Stomach (tissue), 8 donors: ENCODE measurements at regions not wholly inside any gene's neighbourhood (a gene's known extent, or its start where the extent isn't known, plus 50 kb on each side); places are given as distances from the start of the nearest gene placed in this dataset.

Experiments
- DNase-seq, 2 donors: peaks; one replicate each; pipeline versions ENCODE4 v3.0.0 to v3.0.0-alpha.2; 2013 to 2019
- H3K27ac ChIP-seq, 5 donors: fragments of 200-600 bp in 4 of 5; sonication (generic) in 4 of 5; one replicate each; pipeline ENCODE4 v1.5.1; 2013 to 2019; ENCODE audit warnings: mild to moderate bottlenecking in 1 of 5, moderate library complexity in 1 of 5
- H3K27me3 ChIP-seq, 3 donors: fragments of 200-600 bp; sonication (generic); one replicate each; pipeline ENCODE4 v1.5.1; 2017 to 2019; ENCODE audit warnings: mixed run types in 1 of 3
- H3K36me3 ChIP-seq, 4 donors: fragments of 200-600 bp; sonication (generic); 1 replicate in 3 of 4; 2 replicates in 1 of 4; pipeline ENCODE4 v1.5.1; 2016 to 2019
- H3K4me1 ChIP-seq, 4 donors: fragments of 200-600 bp; sonication (generic); one replicate each; pipeline ENCODE4 v1.5.1; 2016 to 2019
- H3K4me3 ChIP-seq, 4 donors: fragments of 200-600 bp; sonication (generic) in 3 of 4; one replicate each; pipeline ENCODE4 v1.5.1; 2016 to 2019; ENCODE audit warnings: mild to moderate bottlenecking in 1 of 4
- H3K9me3 ChIP-seq, 4 donors: fragments of 200-600 bp; sonication (generic); one replicate each; pipeline ENCODE4 v1.5.1; 2016 to 2019
- EP300 ChIP-seq: sonication (generic); formaldehyde crosslinking; IDR thresholded peaks from one replicate; pipeline ENCODE4 v1.6.1; 2017; ENCODE audit warnings: antibody characterized with exemption
- POLR2A ChIP-seq, 4 donors: fragments of 450-650 bp; IDR thresholded peaks; one replicate each; pipeline ENCODE4 v1.6.1; 2016; ENCODE audit warnings: antibody characterized with exemption in 4 of 4, control low read depth in 2 of 4, mild to moderate bottlenecking in 1 of 4, moderate library complexity in 1 of 4
- POLR2AphosphoS5 ChIP-seq, 3 donors: sonication (generic); formaldehyde crosslinking; IDR thresholded peaks; one replicate each; pipeline ENCODE4 v1.6.1; 2016; ENCODE audit warnings: antibody characterized with exemption in 3 of 3
- WGBS, 5 donors: extraction: QIAGEN DNeasy Blood & Tissue Kit in 3 of 5; methylation state at CpG; one replicate each; pipeline versions ENCODE4 v1.1.5 to v1.1.7; 2013 to 2018; 5-methylcytosine and 5-hydroxymethylcytosine counted together
- intact Hi-C: fragments of 100-400 bp; cut with DNase I; formaldehyde crosslinking; loops from one replicate; pipeline ENCODE4 v1.15.1; 2023; ENCODE audit warnings: low total_unique reads
- TF ChIP-seq, protein P1 (sequence below), 7 experiments: fragments of 450-650 bp in 4 of 7; fragments of 200-600 bp in 3 of 7; sonication (generic) in 3 of 7; IDR thresholded peaks; one replicate each; pipeline ENCODE4 v1.5.1; 2016 to 2019; ENCODE audit warnings: antibody characterized with exemption in 7 of 7, control low read depth in 2 of 7, mild to moderate bottlenecking in 1 of 7
- donor health status: healthy with polysubstance abuse.
- donor health status: Bipolar disorder and iron deficiency.
- donor health status: healthy.

DNA sequence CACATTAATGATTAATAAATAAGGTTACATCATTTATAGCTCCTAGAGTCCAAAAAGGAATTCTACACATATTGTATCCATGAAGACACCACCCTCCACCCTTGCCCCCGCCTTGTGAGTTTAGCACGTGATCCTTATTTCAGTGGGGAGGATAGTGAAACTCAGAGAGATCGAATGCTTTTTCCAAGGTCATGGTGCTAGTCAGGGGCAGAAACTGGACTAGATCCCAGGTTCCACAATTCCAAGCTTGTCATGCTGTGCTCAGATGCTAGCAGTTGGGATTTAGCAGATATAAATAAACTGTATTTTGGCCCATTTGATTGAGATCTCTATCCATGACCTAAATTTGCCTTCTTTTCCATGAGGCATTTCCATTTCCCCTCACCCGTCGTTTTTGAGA, 227.4 kb upstream of the THRB start:
- Histone ChIP-seq H3K27ac (no peak overlapping the region), H3K4me3 (no peak overlapping the region), H3K27me3 (no peaks in the 10 kb centered on the region), H3K36me3 (no peaks in the 10 kb centered on the region), H3K9me3 (no peaks in the 10 kb centered on the region), H3K4me1 (no peaks in the 10 kb centered on the region)
- 67 to 76% (median 74%) methylated on average over 5 of the region's 5 CpGs for WGBS, 5 donors
- intact Hi-C loops, result no loop called here
- no peak for TF ChIP-seq EP300
- TF ChIP-seq POLR2AphosphoS5 (IDR thresholded peaks at IDR 0.05), result no peak
- TF ChIP-seq, protein P1, sequence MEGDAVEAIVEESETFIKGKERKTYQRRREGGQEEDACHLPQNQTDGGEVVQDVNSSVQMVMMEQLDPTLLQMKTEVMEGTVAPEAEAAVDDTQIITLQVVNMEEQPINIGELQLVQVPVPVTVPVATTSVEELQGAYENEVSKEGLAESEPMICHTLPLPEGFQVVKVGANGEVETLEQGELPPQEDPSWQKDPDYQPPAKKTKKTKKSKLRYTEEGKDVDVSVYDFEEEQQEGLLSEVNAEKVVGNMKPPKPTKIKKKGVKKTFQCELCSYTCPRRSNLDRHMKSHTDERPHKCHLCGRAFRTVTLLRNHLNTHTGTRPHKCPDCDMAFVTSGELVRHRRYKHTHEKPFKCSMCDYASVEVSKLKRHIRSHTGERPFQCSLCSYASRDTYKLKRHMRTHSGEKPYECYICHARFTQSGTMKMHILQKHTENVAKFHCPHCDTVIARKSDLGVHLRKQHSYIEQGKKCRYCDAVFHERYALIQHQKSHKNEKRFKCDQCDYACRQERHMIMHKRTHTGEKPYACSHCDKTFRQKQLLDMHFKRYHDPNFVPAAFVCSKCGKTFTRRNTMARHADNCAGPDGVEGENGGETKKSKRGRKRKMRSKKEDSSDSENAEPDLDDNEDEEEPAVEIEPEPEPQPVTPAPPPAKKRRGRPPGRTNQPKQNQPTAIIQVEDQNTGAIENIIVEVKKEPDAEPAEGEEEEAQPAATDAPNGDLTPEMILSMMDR (IDR thresholded peaks at IDR 0.05), result no peak
- no peak for TF ChIP-seq POLR2A (IDR thresholded peaks at IDR 0.05)
- DNase-seq, result peak in 1 of 2 donors; percentile 27

DNA sequence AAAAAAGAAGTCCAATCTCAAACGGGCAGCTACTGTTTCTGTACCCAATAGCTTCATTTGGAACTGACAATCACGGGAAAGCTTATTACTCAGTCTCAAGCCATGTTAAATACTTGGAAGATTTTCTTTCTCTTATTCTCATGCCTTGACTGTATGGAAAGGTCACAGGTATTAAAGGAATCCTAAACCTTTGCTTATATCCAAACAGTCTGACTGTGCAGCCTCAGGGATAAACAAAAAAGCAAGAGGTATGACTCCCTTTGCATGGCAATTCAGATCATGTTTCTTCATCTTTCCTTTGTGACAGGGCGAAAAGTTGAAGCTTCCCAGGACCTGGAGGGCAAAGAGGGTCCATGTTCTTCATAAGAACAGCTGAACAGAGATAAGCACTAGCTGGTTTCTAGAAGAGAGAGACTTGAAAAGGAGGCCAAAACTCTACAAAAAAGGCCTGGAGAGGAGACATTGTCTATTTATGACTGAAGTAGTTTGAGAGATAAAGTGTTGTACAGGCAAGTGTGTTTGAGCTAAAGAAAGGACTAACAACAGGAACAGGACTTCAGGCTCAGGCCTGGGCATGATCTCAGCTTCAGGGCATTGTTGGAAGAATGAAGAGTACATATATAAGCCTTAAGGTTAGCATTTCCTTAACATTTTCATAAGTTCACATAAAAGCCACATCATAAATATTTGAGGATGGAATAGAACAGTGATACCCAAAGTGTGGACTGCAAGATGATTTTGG, 231.0 kb upstream of the THRB start:
- H3K36me3 ChIP-seq, result no peaks in the 10 kb centered on the region
- intact Hi-C loops, result no loop called here

DNA sequence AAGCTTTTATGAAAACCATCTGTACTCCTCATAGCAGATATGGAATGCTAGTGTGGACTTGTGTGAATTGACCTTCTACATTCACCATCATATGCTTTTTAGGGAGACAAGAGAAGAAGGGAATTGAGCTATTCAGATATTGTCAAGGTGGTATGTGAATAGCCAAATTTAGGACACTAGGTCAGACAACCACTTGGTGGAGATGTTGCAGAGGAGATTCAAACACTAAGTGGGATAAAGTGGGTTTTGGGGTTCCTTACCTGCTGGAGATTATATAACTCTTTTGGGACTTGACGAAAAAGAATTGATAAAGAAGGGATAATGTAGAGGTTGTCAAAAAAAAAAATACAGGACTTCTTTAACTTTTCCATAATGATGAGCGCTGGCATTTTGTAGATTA, 231.8 kb upstream of the THRB start:
- Histone ChIP-seq H3K9me3 (no peaks in the 10 kb centered on the region), H3K36me3 (no peaks in the 10 kb centered on the region), H3K27ac (no peak overlapping the region), H3K4me3 (no peak overlapping the region), H3K4me1 (no peaks in the 10 kb centered on the region), H3K27me3 (no peaks in the 10 kb centered on the region)
- no peak for TF ChIP-seq POLR2A (IDR thresholded peaks at IDR 0.05)
- intact Hi-C loops, result no loop called here
- 83 to 96% (median 90%) methylated on average over 2 of the region's 2 CpGs for WGBS, 5 donors
- DNase-seq, result no peak

More for the DNA sequence above, 231.0 kb upstream of the THRB start:
- DNase-seq, result no peak
- Histone ChIP-seq H3K4me1 (no peaks in the 10 kb centered on the region), H3K27me3 (no peaks in the 10 kb centered on the region), H3K4me3 (no peak overlapping the region), H3K9me3 (no peaks in the 10 kb centered on the region), H3K27ac (no peak overlapping the region)
- TF ChIP-seq, protein P1 (IDR thresholded peaks at IDR 0.05), result no peak
- TF ChIP-seq EP300 (no peak), POLR2A (IDR thresholded peaks at IDR 0.05) (no peak), POLR2AphosphoS5 (IDR thresholded peaks at IDR 0.05) (no peak)
- 76 to 84% (median 79%) methylated on average over 3 of the region's 3 CpGs for WGBS, 5 donors

DNA sequence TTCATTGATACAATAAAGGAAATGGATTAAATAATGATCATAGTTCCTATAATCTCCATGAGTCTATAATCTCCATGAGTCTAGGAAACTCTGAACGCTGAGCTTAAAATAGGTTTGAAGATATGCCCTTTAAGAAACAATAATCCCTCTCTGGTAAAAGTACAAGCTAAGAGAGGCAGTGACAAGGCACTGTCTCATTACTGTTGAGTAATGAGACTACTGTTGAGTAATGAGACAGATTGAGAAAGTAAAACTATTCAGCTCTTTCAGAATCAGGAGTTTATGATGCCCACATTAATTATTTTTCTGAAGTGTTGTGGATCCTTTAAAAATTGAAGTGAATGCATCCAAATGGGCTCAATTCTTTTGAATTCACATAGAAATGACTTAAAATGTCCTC, 235.5 kb upstream of the THRB start:
- peaks cover 0 to 11% (median 0%) of the 10 kb centered on the region in 4 donors for H3K9me3 ChIP-seq
- 76 to 92% (median 86%) methylated on average over 1 of the region's 1 CpG for WGBS, 5 donors
- H3K27me3 ChIP-seq, result no peaks in the 10 kb centered on the region
- no peaks in the 10 kb centered on the region for H3K4me1 ChIP-seq
- TF ChIP-seq EP300 (no peak), POLR2AphosphoS5 (IDR thresholded peaks at IDR 0.05) (no peak), POLR2A (IDR thresholded peaks at IDR 0.05) (no peak)
- TF ChIP-seq, protein P1 (IDR thresholded peaks at IDR 0.05), result no peak
- intact Hi-C loops, result no loop called here
- no peaks in the 10 kb centered on the region for H3K36me3 ChIP-seq
- no peak overlapping the region for H3K4me3 ChIP-seq
- no peak for DNase-seq
- no peak overlapping the region for H3K27ac ChIP-seq

DNA sequence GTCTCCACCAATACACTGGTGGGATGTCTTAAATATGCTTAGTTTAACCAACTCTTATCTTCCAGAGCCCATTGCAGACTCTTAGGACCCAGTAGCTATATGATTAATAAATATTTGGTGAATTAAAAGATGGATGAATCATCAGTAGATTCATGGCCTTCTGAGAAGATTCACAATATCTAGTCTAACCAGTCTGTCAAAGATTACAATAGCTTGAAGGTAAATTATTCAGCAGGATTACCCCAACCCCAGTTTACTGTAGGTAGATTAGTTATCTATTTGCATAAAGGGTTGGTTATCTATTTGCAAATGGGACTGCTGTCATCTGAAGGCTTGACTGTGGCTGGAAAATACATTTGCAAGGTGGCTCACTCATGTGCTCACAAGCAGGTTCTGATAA, 239.4 kb upstream of the THRB start:
- no peak for TF ChIP-seq POLR2A (IDR thresholded peaks at IDR 0.05)
- TF ChIP-seq EP300, result no peak
- TF ChIP-seq, protein P1 (IDR thresholded peaks at IDR 0.05), result no peak
- no peak for TF ChIP-seq POLR2AphosphoS5 (IDR thresholded peaks at IDR 0.05)
- Histone ChIP-seq H3K9me3 (peaks cover 0 to 11% (median 0%) of the 10 kb centered on the region in 4 donors), H3K4me3 (no peak overlapping the region), H3K36me3 (no peaks in the 10 kb centered on the region), H3K4me1 (no peaks in the 10 kb centered on the region), H3K27ac (no peak overlapping the region), H3K27me3 (no peaks in the 10 kb centered on the region)
- intact Hi-C loops, result no loop called here
- DNase-seq, result no peak
